ENCODE measurements at regions not wholly inside any gene's neighbourhood (a gene's known extent, or its start where the extent isn't known, plus 50 kb on each side); places are given as distances from the start of the nearest gene placed in this dataset.

DNA sequence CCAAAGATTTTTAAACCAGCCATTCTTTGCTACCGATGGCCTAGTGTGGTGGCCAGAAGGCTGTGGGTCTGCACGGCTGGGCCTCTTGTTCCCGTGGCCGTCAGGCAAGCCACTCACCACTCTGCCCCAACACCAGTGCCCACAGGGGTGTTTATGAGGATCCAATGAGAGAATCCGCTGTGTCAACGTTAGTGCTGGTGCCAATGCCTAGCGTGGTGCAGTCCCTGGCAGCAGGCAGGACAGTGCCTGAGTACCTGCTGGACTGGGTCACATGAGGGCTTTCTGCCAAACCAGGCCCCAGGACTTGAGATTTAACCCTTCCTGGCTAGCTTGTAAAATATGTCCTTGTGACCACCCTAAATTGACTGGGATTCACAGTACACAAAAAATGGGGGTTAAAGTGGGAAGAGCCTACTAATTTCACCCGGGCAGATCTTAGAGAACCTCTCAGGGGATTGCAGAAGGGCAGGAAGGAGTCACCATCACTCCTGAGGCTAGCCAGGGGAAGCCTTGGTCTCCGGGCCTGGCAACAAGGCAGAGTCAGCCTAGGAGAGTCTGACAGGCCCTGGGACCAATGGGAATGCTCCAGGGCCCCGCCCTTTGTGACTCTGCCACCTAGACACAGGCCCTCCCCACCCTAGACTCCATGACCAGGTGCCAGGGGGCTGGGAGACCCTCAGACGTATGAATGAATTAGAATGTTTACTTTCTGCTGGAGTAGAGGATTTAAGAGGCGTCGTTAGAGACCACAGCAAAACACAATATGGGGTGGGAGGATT lies 63.2 kb upstream of the FSTL4 start:
- no peak for TF ChIP-seq EZH2phosphoT487 (IDR thresholded peaks at IDR 0.05; ENCODE audit: borderline replicate concordance)
- TF ChIP-seq, protein P1, sequence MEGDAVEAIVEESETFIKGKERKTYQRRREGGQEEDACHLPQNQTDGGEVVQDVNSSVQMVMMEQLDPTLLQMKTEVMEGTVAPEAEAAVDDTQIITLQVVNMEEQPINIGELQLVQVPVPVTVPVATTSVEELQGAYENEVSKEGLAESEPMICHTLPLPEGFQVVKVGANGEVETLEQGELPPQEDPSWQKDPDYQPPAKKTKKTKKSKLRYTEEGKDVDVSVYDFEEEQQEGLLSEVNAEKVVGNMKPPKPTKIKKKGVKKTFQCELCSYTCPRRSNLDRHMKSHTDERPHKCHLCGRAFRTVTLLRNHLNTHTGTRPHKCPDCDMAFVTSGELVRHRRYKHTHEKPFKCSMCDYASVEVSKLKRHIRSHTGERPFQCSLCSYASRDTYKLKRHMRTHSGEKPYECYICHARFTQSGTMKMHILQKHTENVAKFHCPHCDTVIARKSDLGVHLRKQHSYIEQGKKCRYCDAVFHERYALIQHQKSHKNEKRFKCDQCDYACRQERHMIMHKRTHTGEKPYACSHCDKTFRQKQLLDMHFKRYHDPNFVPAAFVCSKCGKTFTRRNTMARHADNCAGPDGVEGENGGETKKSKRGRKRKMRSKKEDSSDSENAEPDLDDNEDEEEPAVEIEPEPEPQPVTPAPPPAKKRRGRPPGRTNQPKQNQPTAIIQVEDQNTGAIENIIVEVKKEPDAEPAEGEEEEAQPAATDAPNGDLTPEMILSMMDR (conservative IDR thresholded peaks at IDR 0.05; ENCODE audit: low read length), result no peak
- Histone ChIP-seq H3K9me2 (replicated peaks; ENCODE audit: low read depth, low read length) (no peaks in the 10 kb centered on the region), H3K36me3 (ENCODE audit: insufficient read depth, low read length) (no peaks in the 10 kb centered on the region), H4K20me1 (ENCODE audit: insufficient read depth, low read length, poor library complexity, severe bottlenecking) (no peaks in the 10 kb centered on the region), H3K79me2 (ENCODE audit: insufficient read depth, low read length) (no peaks in the 10 kb centered on the region), H3K9me3 (ENCODE audit: insufficient read depth, low read depth, low read length) (no peaks in the 10 kb centered on the region), H2AFZ (ENCODE audit: low read length) (no peak overlapping the region), H3K9ac (ENCODE audit: low read depth, low read length, poor library complexity, severe bottlenecking) (no peak overlapping the region), H3K4me2 (ENCODE audit: low read depth, low read length, poor library complexity, severe bottlenecking) (no peak overlapping the region), H3K27me3 (ENCODE audit: insufficient read depth, low read length, poor library complexity, severe bottlenecking) (no peaks in the 10 kb centered on the region), H3K4me3 (ENCODE audit: low read length, poor library complexity, severe bottlenecking) (no peak overlapping the region), H3K4me1 (ENCODE audit: insufficient read depth, low read length, poor library complexity, severe bottlenecking) (no peaks in the 10 kb centered on the region), H3F3A (ENCODE audit: low read depth) (no peaks in the 10 kb centered on the region)

- Histone ChIP-seq H3K4me3 (ENCODE audit: low read length, poor library complexity, severe bottlenecking) (no peak overlapping the region), H3K9me3 (ENCODE audit: insufficient read depth, low read depth, low read length) (no peaks in the 10 kb centered on the region), H4K20me1 (ENCODE audit: insufficient read depth, low read length, poor library complexity, severe bottlenecking) (no peaks in the 10 kb centered on the region), H3K9me2 (replicated peaks; ENCODE audit: low read depth, low read length) (no peaks in the 10 kb centered on the region), H3K36me3 (ENCODE audit: insufficient read depth, low read length) (no peaks in the 10 kb centered on the region), H3K27me3 (ENCODE audit: insufficient read depth, low read length, poor library complexity, severe bottlenecking) (no peaks in the 10 kb centered on the region), H3F3A (ENCODE audit: low read depth) (no peaks in the 10 kb centered on the region), H2AFZ (ENCODE audit: low read length) (no peak overlapping the region), H3K79me2 (ENCODE audit: insufficient read depth, low read length) (no peaks in the 10 kb centered on the region), H3K9ac (ENCODE audit: low read depth, low read length, poor library complexity, severe bottlenecking) (no peak overlapping the region), H3K4me2 (ENCODE audit: low read depth, low read length, poor library complexity, severe bottlenecking) (no peak overlapping the region), H3K4me1 (ENCODE audit: insufficient read depth, low read length, poor library complexity, severe bottlenecking) (no peaks in the 10 kb centered on the region)
- no peak for TF ChIP-seq EZH2phosphoT487 (IDR thresholded peaks at IDR 0.05; ENCODE audit: borderline replicate concordance)
- TF ChIP-seq, protein P1 (conservative IDR thresholded peaks at IDR 0.05; ENCODE audit: low read length), result no peak
Observed at GRCh38 chr5:133670336-133670735, 58.0 kb upstream of the FSTL4 start.

- H3K9me3 ChIP-seq (ENCODE audit: insufficient read depth, low read depth, low read length), result no peaks in the 10 kb centered on the region
- no peaks in the 10 kb centered on the region for H3K27me3 ChIP-seq (ENCODE audit: insufficient read depth, low read length, poor library complexity, severe bottlenecking)
- no peak overlapping the region for H3K4me3 ChIP-seq (ENCODE audit: low read length, poor library complexity, severe bottlenecking)
- H3K4me1 ChIP-seq (ENCODE audit: insufficient read depth, low read length, poor library complexity, severe bottlenecking), result no peaks in the 10 kb centered on the region
- H3K79me2 ChIP-seq (ENCODE audit: insufficient read depth, low read length), result no peaks in the 10 kb centered on the region
- H3K9ac ChIP-seq (ENCODE audit: low read depth, low read length, poor library complexity, severe bottlenecking), result no peak overlapping the region
- H3K4me2 ChIP-seq (ENCODE audit: low read depth, low read length, poor library complexity, severe bottlenecking), result no peak overlapping the region
- H3F3A ChIP-seq (ENCODE audit: low read depth), result no peaks in the 10 kb centered on the region
- H2AFZ ChIP-seq (ENCODE audit: low read length), result no peak overlapping the region
- H3K36me3 ChIP-seq (ENCODE audit: insufficient read depth, low read length), result no peaks in the 10 kb centered on the region
- no peaks in the 10 kb centered on the region for H3K9me2 ChIP-seq (replicated peaks; ENCODE audit: low read depth, low read length)
- TF ChIP-seq, protein P1 (conservative IDR thresholded peaks at IDR 0.05; ENCODE audit: low read length), result no peak
- TF ChIP-seq EZH2phosphoT487 (IDR thresholded peaks at IDR 0.05; ENCODE audit: borderline replicate concordance), result no peak
- H4K20me1 ChIP-seq (ENCODE audit: insufficient read depth, low read length, poor library complexity, severe bottlenecking), result no peaks in the 10 kb centered on the region
Observed at GRCh38 chr5:133669472-133669871, 57.1 kb upstream of the FSTL4 start.
